ENCODE measurements at regions not wholly inside any gene's neighbourhood (a gene's known extent, or its start where the extent isn't known, plus 50 kb on each side); places are given as distances from the start of the nearest gene placed in this dataset.

DNA sequence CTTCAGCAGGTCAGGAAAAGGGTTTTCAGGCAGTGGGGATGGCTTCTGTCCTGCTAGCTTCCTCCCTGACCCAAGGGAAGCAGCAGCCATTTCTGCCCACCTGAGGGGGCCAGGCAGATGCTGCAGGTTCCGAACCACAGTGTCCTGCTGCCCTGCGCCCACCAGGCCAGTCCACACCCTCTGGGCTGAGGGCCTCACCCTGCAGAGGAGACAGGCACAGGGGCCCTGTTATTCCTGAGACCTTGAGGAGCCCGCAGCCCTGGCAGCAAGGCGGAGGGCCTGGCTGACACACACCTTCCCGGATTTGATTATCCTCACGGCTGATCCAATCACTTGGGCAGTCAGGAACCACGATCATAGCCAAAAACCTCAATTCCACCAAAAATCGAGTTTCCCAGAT, 725.8 kb downstream of the BRD1 start:
- Histone ChIP-seq H3K36me3 (no peaks in the 10 kb centered on the region), H3K9me3 (no peaks in the 10 kb centered on the region), H3K4me3 (no peak overlapping the region), H3K4me1 (no peaks in the 10 kb centered on the region), H3K27me3 (peaks cover 0 to 23% (median 0%) of the 10 kb centered on the region in 3 donors), H3K27ac (no peak overlapping the region)
- WGBS, 2 donors: 65 to 84% methylated on average over 8 of the region's 8 CpGs
- TF ChIP-seq EP300 (IDR thresholded peaks at IDR 0.05) (no peak), POLR2AphosphoS5 (IDR thresholded peaks at IDR 0.05) (no peak), POLR2A (IDR thresholded peaks at IDR 0.05) (no peak)
- TF ChIP-seq, protein P1, sequence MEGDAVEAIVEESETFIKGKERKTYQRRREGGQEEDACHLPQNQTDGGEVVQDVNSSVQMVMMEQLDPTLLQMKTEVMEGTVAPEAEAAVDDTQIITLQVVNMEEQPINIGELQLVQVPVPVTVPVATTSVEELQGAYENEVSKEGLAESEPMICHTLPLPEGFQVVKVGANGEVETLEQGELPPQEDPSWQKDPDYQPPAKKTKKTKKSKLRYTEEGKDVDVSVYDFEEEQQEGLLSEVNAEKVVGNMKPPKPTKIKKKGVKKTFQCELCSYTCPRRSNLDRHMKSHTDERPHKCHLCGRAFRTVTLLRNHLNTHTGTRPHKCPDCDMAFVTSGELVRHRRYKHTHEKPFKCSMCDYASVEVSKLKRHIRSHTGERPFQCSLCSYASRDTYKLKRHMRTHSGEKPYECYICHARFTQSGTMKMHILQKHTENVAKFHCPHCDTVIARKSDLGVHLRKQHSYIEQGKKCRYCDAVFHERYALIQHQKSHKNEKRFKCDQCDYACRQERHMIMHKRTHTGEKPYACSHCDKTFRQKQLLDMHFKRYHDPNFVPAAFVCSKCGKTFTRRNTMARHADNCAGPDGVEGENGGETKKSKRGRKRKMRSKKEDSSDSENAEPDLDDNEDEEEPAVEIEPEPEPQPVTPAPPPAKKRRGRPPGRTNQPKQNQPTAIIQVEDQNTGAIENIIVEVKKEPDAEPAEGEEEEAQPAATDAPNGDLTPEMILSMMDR (IDR thresholded peaks at IDR 0.05): no peak
- peak; percentile 44 for DNase-seq
- intact Hi-C loops (cut with DNase I): no loop called here

GRCh38 chr22:49101225-49101624, 726.4 kb downstream of the BRD1 start:
- H3K36me3 ChIP-seq: no peaks in the 10 kb centered on the region
- TF ChIP-seq, protein P1 (IDR thresholded peaks at IDR 0.05): no peak
- TF ChIP-seq EP300 (IDR thresholded peaks at IDR 0.05) (no peak), POLR2A (IDR thresholded peaks at IDR 0.05) (no peak), POLR2AphosphoS5 (IDR thresholded peaks at IDR 0.05) (no peak)
- no peaks in the 10 kb centered on the region for H3K9me3 ChIP-seq
- H3K4me3 ChIP-seq: no peak overlapping the region
- no peak overlapping the region for H3K27ac ChIP-seq
- no peaks in the 10 kb centered on the region for H3K4me1 ChIP-seq
- 79 to 89% methylated on average over 8 of the region's 8 CpGs for WGBS, 2 donors
- no peak for DNase-seq
- peaks cover 0 to 19% (median 0%) of the 10 kb centered on the region in 3 donors for H3K27me3 ChIP-seq
- intact Hi-C loops (cut with DNase I): no loop called here

DNA sequence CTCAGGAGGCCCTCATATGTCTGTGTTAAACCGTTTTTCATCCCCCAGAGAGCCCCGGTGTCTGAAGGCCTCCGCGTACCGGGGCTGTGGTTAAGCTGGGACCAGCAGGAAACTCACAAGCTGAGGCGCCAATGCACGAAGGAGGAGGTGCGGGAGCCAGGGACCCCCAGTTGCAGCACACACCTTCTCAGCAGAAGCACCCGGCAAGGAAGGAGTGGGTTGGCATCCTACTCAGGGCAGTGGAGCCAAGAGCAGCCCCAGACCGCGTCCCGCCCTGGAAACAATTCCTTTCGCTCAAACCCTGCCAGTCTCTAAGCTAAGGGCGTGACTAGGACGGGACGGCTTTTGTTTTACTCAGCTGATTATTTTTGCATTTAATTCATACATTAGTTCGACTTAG, 726.9 kb downstream of the BRD1 start:
- no peaks in the 10 kb centered on the region for H3K36me3 ChIP-seq
- H3K4me1 ChIP-seq: no peaks in the 10 kb centered on the region
- H3K9me3 ChIP-seq: no peaks in the 10 kb centered on the region
- H3K27ac ChIP-seq: no peak overlapping the region
- intact Hi-C loops (cut with DNase I): no loop called here
- TF ChIP-seq POLR2AphosphoS5 (IDR thresholded peaks at IDR 0.05) (no peak), EP300 (IDR thresholded peaks at IDR 0.05) (no peak)
- H3K27me3 ChIP-seq: peaks cover 0 to 14% (median 0%) of the 10 kb centered on the region in 3 donors
- no peak for DNase-seq
- no peak overlapping the region for H3K4me3 ChIP-seq
- 70 to 76% methylated on average over 17 of the region's 17 CpGs for WGBS, 2 donors

- Histone ChIP-seq H3K27ac (no peak overlapping the region), H3K27me3 (peaks cover 0 to 13% (median 0%) of the 10 kb centered on the region in 3 donors), H3K4me3 (no peak overlapping the region), H3K36me3 (no peaks in the 10 kb centered on the region), H3K4me1 (no peaks in the 10 kb centered on the region), H3K9me3 (no peaks in the 10 kb centered on the region)
- no peak for DNase-seq
- 69 to 72% methylated on average over 9 of the region's 9 CpGs for WGBS, 2 donors
- intact Hi-C loops (cut with DNase I): no loop called here
- no peak for TF ChIP-seq POLR2A (IDR thresholded peaks at IDR 0.05)
- no peak for TF ChIP-seq EP300 (IDR thresholded peaks at IDR 0.05)
- no peak for TF ChIP-seq POLR2AphosphoS5 (IDR thresholded peaks at IDR 0.05)
- TF ChIP-seq, protein P1 (IDR thresholded peaks at IDR 0.05): no peak
Observed at GRCh38 chr22:49100316-49100715, 727.4 kb downstream of the BRD1 start.

DNA sequence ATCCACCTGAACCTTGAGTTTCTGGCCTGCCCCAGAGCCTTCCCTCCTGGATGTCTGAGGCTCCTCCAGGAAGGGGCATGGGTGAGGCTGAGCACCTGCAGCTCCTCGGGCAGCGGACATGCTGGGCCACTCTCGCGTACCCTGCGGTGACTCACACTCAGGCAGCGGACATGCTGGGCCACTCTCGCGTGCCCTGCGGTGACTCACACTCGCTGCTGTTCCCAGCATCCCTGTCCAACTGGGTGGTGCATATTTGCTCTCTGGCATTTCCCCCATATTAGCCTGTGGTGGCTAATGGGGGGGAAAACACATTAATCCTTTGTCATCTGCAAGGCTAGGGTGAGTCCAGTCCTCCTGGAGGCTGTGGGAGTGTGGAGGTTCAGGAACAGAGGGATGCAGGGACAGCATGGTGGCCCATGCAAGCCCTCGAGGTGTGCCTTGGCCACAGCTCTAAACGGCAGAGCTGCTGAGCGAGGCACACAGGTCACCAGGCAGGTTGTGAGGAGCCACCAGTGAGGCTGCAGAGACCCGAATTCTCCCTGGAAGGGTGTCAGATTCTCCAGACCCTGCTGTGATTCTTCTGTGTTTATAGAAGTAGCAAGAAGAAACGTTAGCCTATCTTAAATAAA, 728.1 kb downstream of the BRD1 start:
- TF ChIP-seq POLR2A (IDR thresholded peaks at IDR 0.05) (no peak), EP300 (IDR thresholded peaks at IDR 0.05) (no peak), POLR2AphosphoS5 (IDR thresholded peaks at IDR 0.05) (no peak)
- TF ChIP-seq, protein P1 (IDR thresholded peaks at IDR 0.05): no peak
- Histone ChIP-seq H3K27ac (no peak overlapping the region), H3K4me1 (no peaks in the 10 kb centered on the region), H3K27me3 (peaks cover 0 to 12% (median 0%) of the 10 kb centered on the region in 3 donors), H3K36me3 (no peaks in the 10 kb centered on the region), H3K9me3 (no peaks in the 10 kb centered on the region), H3K4me3 (no peak overlapping the region)
- no peak for DNase-seq
- intact Hi-C loops (cut with DNase I): no loop called here
- WGBS, 2 donors: 69 to 78% methylated on average over 15 of the region's 15 CpGs
